IMR-90 (cell line): ENCODE measurements at regions not wholly inside any gene's neighbourhood (a gene's known extent, or its start where the extent isn't known, plus 50 kb on each side); places are given as distances from the start of the nearest gene placed in this dataset.

Source experiments
- ATAC-seq: fragments of 200-7000 bp; cut with Tn5 transposase; 2 replicates; pipeline ENCODE4 v1.9.1; 2020; ENCODE audit warnings: low read depth, mild to moderate bottlenecking, moderate library complexity
- BruUV-seq: library from RNA; stranded (reverse); fragments of 400-500 nt; replicated peaks from 2 replicates; lab custom pipeline; 2021; lab: Mats Ljungman, UMichigan
- CTCF ChIA-PET: fragments of 300-600 bp; formaldehyde crosslinking; extraction: SDS; loops from one replicate; lab custom pipeline; 2021; ENCODE audit warnings: antibody characterized with exemption; lab: Yijun Ruan, JAX
- POLR2A ChIA-PET: fragments of 300-600 bp; sonication (Branson Sonifier 250); formaldehyde crosslinking; loops from one replicate; lab custom pipeline; 2022; ENCODE audit warnings: antibody characterized with exemption; ENCODE audit not compliant: unreplicated experiment; lab: Charles Lee
- DNase-seq: peaks from one replicate; pipeline ENCODE4 v3.0.0; 2013
- H2AFZ ChIP-seq: replicated peaks from 2 replicates; pipeline ENCODE3; 2013; ENCODE audit warnings: low read length, mild to moderate bottlenecking; ENCODE audit not compliant: poor library complexity
- H2AK5ac ChIP-seq: 2 replicates; pipeline ENCODE4 v1.6.1; 2013; ENCODE audit warnings: low read depth, low read length, inconsistent platforms
- H2AK9ac ChIP-seq: replicated peaks from 2 replicates; pipeline ENCODE3; 2013; ENCODE audit warnings: mild to moderate bottlenecking, low read depth, low read length, moderate library complexity; ENCODE audit not compliant: poor library complexity
- H2BK120ac ChIP-seq: 2 replicates; pipeline ENCODE4 v1.6.1; 2013; ENCODE audit warnings: low read depth, low read length, inconsistent platforms
- H2BK15ac ChIP-seq: 3 replicates; pipeline ENCODE4 v1.6.1; 2013; ENCODE audit warnings: low read depth, low read length, inconsistent platforms
- H2BK20ac ChIP-seq: 2 replicates; pipeline ENCODE4 v1.6.1; 2013; ENCODE audit warnings: low read depth, mild to moderate bottlenecking, inconsistent platforms, low read length, moderate library complexity
- H2BK5ac ChIP-seq: 2 replicates; pipeline ENCODE4 v1.6.1; 2013; ENCODE audit warnings: mild to moderate bottlenecking, low read depth, low read length, inconsistent platforms; ENCODE audit not compliant: poor library complexity, severe bottlenecking
- H3K14ac ChIP-seq: replicated peaks from 2 replicates; pipeline ENCODE4 v1.6.1; 2013; ENCODE audit warnings: low read depth, low read length, inconsistent platforms
- H3K18ac ChIP-seq: 2 replicates; pipeline ENCODE4 v1.6.1; 2013; ENCODE audit warnings: low read depth, low read length, control low read depth
- H3K23ac ChIP-seq: 2 replicates; pipeline ENCODE4 v1.6.1; 2013; ENCODE audit warnings: low read depth, low read length, inconsistent platforms
- H3K27ac ChIP-seq: 2 replicates; pipeline ENCODE4 v1.5.1; 2013; ENCODE audit warnings: mild to moderate bottlenecking, control low read depth, low read length; ENCODE audit not compliant: insufficient read depth
- H3K27me3 ChIP-seq: 2 replicates; pipeline ENCODE4 v1.6.1; 2013; ENCODE audit warnings: low read length; ENCODE audit not compliant: control insufficient read depth, insufficient read depth
- H3K36me3 ChIP-seq: 2 replicates; pipeline ENCODE4 v1.6.1; 2013; ENCODE audit warnings: low read length, mixed read lengths; ENCODE audit not compliant: control insufficient read depth, insufficient read depth
- H3K4ac ChIP-seq: 2 replicates; pipeline ENCODE4 v1.6.1; 2013; ENCODE audit warnings: low read depth, low read length, inconsistent platforms
- H3K4me1 ChIP-seq: 2 replicates; pipeline ENCODE4 v1.6.1; 2013; ENCODE audit warnings: low read length, mixed read lengths; ENCODE audit not compliant: control insufficient read depth, insufficient read depth
- H3K4me2 ChIP-seq: 2 replicates; pipeline ENCODE4 v1.6.1; 2013; ENCODE audit warnings: low read depth, mild to moderate bottlenecking, control low read depth, low read length, moderate library complexity
- H3K4me3 ChIP-seq: 2 replicates; pipeline ENCODE4 v1.5.1; 2013; ENCODE audit warnings: low read depth, mild to moderate bottlenecking, control low read depth, low read length, moderate library complexity; ENCODE audit not compliant: insufficient read depth
- H3K56ac ChIP-seq: 2 replicates; pipeline ENCODE4 v1.6.1; 2013; ENCODE audit warnings: low read length, inconsistent platforms; ENCODE audit not compliant: insufficient read depth; ENCODE audit errors: extremely low read depth
- H3K79me1 ChIP-seq, 2 experiments: 2 replicates each; pipeline ENCODE4 v1.6.1; 2013; ENCODE audit warnings: low read length in 2 of 2, inconsistent platforms in 1 of 2, low read depth in 1 of 2
- H3K9ac ChIP-seq: 2 replicates; pipeline ENCODE4 v1.6.1; 2013; ENCODE audit warnings: low read depth, low read length, control low read depth
- H3K9me1 ChIP-seq: 2 replicates; pipeline ENCODE4 v1.6.1; 2013; ENCODE audit warnings: low read length, inconsistent platforms; ENCODE audit not compliant: insufficient read depth
- H3K9me3 ChIP-seq: 2 replicates; pipeline ENCODE4 v1.6.1; 2013; ENCODE audit warnings: low read length; ENCODE audit not compliant: control insufficient read depth, insufficient read depth
- H4K20me1 ChIP-seq: 2 replicates; pipeline ENCODE4 v1.6.1; 2013; ENCODE audit warnings: low read length, inconsistent platforms; ENCODE audit not compliant: insufficient read depth
- H4K5ac ChIP-seq: 2 replicates; pipeline ENCODE4 v1.6.1; 2013; ENCODE audit warnings: mild to moderate bottlenecking, low read depth, low read length, control low read depth
- H4K8ac ChIP-seq, 2 experiments: 2 replicates each; pipeline ENCODE4 v1.6.1; 2013; ENCODE audit warnings: low read depth in 2 of 2, low read length in 2 of 2, control low read depth in 1 of 2, inconsistent platforms in 1 of 2
- H4K91ac ChIP-seq: 2 replicates; pipeline ENCODE4 v1.6.1; 2013; ENCODE audit warnings: low read depth, low read length, inconsistent platforms; ENCODE audit not compliant: insufficient read depth
- BHLHE40 ChIP-seq: fragments of 150-350 bp; IDR thresholded peaks from 2 replicates; pipeline ENCODE4 v1.6.1; 2016; ENCODE audit warnings: mild to moderate bottlenecking, low read depth, low read length
- CHD1 ChIP-seq: IDR thresholded peaks from 2 replicates; pipeline ENCODE4 v1.6.1; 2012; ENCODE audit warnings: low read depth, low read length, improper control_type of control experiment
- FOS ChIP-seq: fragments of 150-350 bp; IDR thresholded peaks from 2 replicates; pipeline ENCODE4 v1.6.1; 2016; ENCODE audit warnings: low read depth, low read length
- MAFK ChIP-seq: IDR thresholded peaks from 2 replicates; pipeline ENCODE4 v1.6.1; 2012; ENCODE audit warnings: low read depth, low read length, improper control_type of control experiment
- MAZ ChIP-seq: IDR thresholded peaks from 2 replicates; pipeline ENCODE4 v1.6.1; 2012; ENCODE audit warnings: low read depth, mild to moderate bottlenecking, low read length, improper control_type of control experiment, moderate library complexity, borderline replicate concordance
- NFE2L2 ChIP-seq: fragments of 150-350 bp; IDR thresholded peaks from 2 replicates; pipeline ENCODE4 v1.6.1; 2016; ENCODE audit warnings: low read depth, mild to moderate bottlenecking, low read length
- RAD21 ChIP-seq: IDR thresholded peaks from 2 replicates; pipeline ENCODE4 v1.6.1; 2012; ENCODE audit warnings: low read length, improper control_type of control experiment
- RCOR1 ChIP-seq: IDR thresholded peaks from 2 replicates; pipeline ENCODE4 v1.6.1; 2012; ENCODE audit warnings: mild to moderate bottlenecking, low read length, improper control_type of control experiment; ENCODE audit not compliant: insufficient replicate concordance
- SMC3 ChIP-seq: fragments of 150-350 bp; IDR thresholded peaks from 2 replicates; pipeline ENCODE4 v1.6.1; 2016; ENCODE audit warnings: low read depth, mild to moderate bottlenecking, antibody characterized with exemption, low read length, moderate library complexity
- WGBS, 2 experiments: methylation state at CpG; one replicate each; pipeline versions ENCODE4 v1.1.5 to v1.1.7; 2013; ENCODE audit warnings: missing lambda C conversion rate in 2 of 2; ENCODE audit not compliant: insufficient read length in 1 of 2; ENCODE audit errors: extremely low coverage in 2 of 2; 5-methylcytosine and 5-hydroxymethylcytosine counted together
- dilution Hi-C: fragments of 300-500 bp; cut with HindIII; formaldehyde crosslinking; loops from one replicate; pipeline ENCODE4 v1.14.3; 2018; ENCODE audit warnings: low sequenced_read_pairs; ENCODE audit not compliant: unreplicated experiment
- in situ Hi-C: fragments of 300-500 bp; cut with MboI; formaldehyde crosslinking; loops from 3 replicates; pipeline ENCODE4 v1.14.3; 2019; ENCODE audit warnings: low sequenced_read_pairs, inconsistent platforms, mixed read lengths
- intact Hi-C: fragments of 100-400 bp; cut with micrococcal nuclease; formaldehyde crosslinking; loops from 2 replicates; pipeline ENCODE4 v1.10.0; 2022
- TF ChIP-seq, protein P1 (sequence below): fragments of 150-350 bp; IDR thresholded peaks from 2 replicates; pipeline ENCODE4 v1.6.1; 2017; ENCODE audit warnings: mild to moderate bottlenecking, antibody characterized with exemption, low read length, low read depth
- TF ChIP-seq, protein P2 (sequence below): fragments of 150-350 bp; IDR thresholded peaks from 2 replicates; pipeline ENCODE4 v1.6.1; 2016; ENCODE audit warnings: low read depth, mild to moderate bottlenecking, low read length, moderate library complexity, borderline replicate concordance

DNA sequence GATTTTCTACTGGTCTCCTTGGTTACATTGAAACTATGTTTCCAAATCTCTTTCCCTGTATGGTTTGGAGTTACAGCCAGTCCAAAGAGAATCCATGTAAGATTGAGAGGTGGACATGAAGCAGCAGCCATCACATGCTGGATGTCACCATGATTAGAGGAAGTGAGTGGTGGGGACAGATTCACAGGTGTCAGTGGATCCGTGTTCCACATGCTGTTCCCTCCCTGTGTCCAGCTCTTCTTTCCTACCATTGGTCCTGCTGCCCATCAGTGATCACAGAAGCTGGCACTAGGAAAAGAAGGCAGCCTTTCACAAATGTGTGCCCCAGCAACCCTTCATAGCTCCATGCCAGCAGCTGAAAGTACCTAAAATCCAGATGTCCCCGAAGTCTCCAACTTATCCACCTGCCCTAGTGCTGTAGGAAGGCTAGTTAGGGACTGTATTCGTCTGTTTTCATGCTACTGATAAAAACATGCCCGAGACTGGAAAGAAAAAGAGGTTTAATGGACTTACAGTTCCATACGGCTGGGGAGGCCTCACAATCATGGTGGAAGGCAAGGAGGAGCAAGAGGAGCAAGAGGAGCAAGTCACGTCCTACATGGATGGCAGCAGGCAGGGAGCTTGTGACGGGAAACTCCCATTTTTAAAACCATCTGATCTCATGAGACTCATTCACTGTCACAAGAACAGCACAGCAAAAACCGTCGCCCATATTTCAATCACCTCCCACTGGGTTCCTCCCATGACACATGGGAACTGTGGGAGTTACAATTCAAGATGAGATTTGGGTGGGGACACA is 207.5 kb downstream of the INSIG2 start:
- intact Hi-C loops: no loop called here

More for the DNA sequence above, 207.5 kb downstream of the INSIG2 start:
- in situ Hi-C loops (no loop called here), dilution Hi-C loops (no loop called here)
- H2BK20ac ChIP-seq: no peak overlapping the region
- H3K9me1 ChIP-seq: no peaks in the 10 kb centered on the region
- POLR2A ChIA-PET: no interaction called here
- no peak overlapping the region for H2AK9ac ChIP-seq
- H3K18ac ChIP-seq: no peak overlapping the region
- CTCF ChIA-PET: no interaction called here
- no peak overlapping the region for H2AFZ ChIP-seq
- no peak overlapping the region for H3K23ac ChIP-seq
- BruUV-seq: no TSS peak
- WGBS, 2 experiments: no CpG with 5 or more reads among the region's 9 CpGs
- no peak overlapping the region for H3K4ac ChIP-seq
- no peak overlapping the region for H2AK5ac ChIP-seq
- no peaks in the 10 kb centered on the region for H3K36me3 ChIP-seq
- no peak overlapping the region for H4K91ac ChIP-seq
- H4K8ac ChIP-seq: no peak overlapping the region
- H2BK5ac ChIP-seq: no peak overlapping the region
- DNase-seq: no peak
- H3K79me1 ChIP-seq: no peaks in the 10 kb centered on the region
- H2BK15ac ChIP-seq: no peak overlapping the region
- H3K9me3 ChIP-seq: no peaks in the 10 kb centered on the region
- no peak overlapping the region for H4K5ac ChIP-seq
- H4K20me1 ChIP-seq: no peaks in the 10 kb centered on the region
- no peak overlapping the region for H3K4me2 ChIP-seq
- no peak overlapping the region for H3K4me3 ChIP-seq
- H2BK120ac ChIP-seq: no peak overlapping the region
- no peak for ATAC-seq
- H3K56ac ChIP-seq: no peak overlapping the region
- no peaks in the 10 kb centered on the region for H3K27me3 ChIP-seq
- H3K27ac ChIP-seq: no peak overlapping the region
- H3K9ac ChIP-seq: no peak overlapping the region
- H3K4me1 ChIP-seq: no peaks in the 10 kb centered on the region
- no peak for TF ChIP-seq MAZ
- no peak for TF ChIP-seq BHLHE40
- TF ChIP-seq RAD21: no peak
- TF ChIP-seq RCOR1: no peak
- TF ChIP-seq, protein P1, sequence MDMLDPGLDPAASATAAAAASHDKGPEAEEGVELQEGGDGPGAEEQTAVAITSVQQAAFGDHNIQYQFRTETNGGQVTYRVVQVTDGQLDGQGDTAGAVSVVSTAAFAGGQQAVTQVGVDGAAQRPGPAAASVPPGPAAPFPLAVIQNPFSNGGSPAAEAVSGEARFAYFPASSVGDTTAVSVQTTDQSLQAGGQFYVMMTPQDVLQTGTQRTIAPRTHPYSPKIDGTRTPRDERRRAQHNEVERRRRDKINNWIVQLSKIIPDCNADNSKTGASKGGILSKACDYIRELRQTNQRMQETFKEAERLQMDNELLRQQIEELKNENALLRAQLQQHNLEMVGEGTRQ: no peak
- TF ChIP-seq CHD1: no peak
- no peak for TF ChIP-seq NFE2L2
- no peak for TF ChIP-seq FOS
- TF ChIP-seq, protein P2, sequence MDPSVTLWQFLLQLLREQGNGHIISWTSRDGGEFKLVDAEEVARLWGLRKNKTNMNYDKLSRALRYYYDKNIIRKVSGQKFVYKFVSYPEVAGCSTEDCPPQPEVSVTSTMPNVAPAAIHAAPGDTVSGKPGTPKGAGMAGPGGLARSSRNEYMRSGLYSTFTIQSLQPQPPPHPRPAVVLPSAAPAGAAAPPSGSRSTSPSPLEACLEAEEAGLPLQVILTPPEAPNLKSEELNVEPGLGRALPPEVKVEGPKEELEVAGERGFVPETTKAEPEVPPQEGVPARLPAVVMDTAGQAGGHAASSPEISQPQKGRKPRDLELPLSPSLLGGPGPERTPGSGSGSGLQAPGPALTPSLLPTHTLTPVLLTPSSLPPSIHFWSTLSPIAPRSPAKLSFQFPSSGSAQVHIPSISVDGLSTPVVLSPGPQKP: no peak
- TF ChIP-seq SMC3: no peak
- TF ChIP-seq MAFK: no peak
- H3K14ac ChIP-seq: no peak overlapping the region
